ENCODE measurements at regions not wholly inside any gene's neighbourhood (a gene's known extent, or its start where the extent isn't known, plus 50 kb on each side); places are given as distances from the start of the nearest gene placed in this dataset.

DNA sequence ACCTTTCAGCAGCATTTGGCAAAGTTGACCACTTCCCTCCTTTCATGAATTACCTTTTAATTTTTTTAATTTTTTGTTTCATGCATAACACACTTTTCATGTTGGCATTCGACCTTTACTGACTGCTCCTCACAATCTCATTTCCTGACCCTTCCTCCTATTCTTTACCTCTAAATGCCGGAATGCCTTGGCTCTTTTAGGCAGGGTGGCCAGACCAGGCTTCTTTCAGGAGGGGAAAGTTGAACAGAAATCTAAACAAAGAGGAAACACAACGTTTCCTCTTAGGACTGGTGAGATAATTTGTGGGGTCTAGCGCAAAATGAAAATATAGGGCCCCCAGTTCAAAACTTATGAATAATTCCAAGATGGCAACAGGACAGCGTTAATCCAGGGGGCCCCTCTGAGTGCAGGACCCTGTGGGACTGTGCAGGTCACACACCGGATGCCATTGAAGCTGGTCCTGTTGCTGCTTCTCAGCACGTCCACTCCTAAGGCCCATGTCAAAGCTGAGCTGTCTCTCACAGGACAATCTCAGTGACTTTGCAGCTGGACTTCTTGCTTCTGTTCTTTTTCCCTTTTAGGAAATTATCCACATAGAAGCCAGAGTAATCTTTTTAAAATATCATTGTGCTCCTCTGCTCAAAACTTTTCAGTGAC lies 313.8 kb downstream of the HDGFL1 start:
- no peak for DNase-seq (ENCODE audit: low spot score)

DNA sequence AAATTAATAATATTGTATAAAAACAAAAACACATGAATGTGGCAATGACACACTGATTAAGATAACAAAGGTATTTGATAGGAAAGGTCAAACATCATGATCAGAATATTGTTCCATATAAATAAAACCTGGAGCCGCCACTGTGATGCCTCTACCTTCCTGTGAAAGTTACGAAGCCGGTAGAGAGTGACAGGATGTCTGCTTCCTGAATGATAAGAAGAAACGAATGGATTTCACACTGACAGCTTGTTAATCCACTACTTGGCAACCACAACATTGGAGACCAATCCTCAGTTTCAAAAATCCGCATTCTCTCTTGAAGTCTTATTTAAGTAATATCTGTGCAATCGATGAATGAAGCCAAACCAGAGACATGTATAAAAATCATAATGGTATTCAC lies 315.1 kb downstream of the HDGFL1 start:
- no peak for DNase-seq (ENCODE audit: low spot score)

DNA sequence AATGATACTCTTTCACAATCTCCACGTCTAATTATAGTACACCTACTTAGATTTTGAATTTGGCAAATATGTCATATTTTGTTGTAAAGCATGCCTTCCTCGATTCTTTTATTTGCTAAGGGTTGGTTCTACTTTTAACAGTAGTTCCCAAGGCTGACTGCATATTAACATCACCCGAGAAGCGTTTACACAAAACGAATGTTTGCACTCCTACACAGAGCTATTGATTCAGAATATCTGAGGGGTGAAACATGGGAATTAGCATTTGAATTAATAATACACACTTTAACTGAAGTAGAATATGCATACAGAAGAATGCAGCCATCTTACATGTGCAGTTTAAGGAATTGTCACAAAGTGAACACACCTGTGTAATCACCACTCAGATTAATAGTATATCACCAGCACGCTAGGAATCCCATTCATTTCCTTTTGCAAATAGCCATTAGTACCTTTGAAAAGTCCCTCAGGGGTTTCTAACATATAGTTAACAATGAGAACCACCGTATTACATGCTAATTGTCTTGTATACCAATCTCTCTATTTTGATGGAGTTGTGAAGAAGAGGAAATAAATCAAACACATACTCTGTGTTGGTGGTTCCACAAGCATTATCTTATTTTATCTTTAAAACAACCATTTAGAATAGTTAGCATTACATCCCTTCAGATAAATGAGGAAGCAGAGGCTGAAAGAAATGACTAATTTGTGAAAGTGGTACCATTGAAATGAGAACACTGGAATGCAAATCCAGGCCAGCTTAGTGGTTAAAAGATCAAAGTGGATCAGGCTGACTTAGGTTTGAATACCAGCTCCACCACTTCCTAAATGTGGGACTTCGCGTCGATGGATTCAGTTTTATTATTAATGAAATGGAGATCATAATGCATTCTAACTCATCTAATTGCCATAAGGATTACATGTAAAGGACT lies 317.6 kb downstream of the HDGFL1 start:
- DNase-seq (ENCODE audit: low spot score): no peak

DNA sequence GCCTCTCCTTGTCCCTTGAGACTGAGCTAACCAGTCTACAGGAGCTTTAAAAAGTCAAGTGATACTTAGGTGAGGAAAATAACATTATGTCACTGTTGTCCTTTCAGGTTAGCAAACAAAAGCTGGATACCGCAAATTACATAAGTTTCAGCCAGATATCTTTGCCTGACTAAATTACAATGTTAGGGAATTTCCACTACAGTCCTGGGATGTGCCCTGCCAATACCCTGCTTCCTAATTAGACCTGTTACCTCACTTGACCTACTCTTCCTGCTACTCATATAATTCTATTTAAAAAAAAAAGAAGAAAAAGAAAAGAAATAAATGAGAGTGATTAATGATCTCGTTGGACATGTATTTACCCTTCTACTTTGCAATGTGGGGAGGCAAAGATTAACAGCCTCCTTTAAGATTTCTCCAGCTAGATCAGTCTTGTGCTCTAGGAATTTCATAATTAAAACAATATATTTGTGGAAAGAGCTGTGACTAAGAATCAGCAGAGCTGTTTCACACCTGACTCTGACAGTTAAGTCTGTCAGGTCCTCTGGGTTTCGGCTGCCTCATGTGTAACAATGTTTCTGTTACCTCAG lies 318.9 kb downstream of the HDGFL1 start:
- no peak for DNase-seq (ENCODE audit: low spot score)

DNA sequence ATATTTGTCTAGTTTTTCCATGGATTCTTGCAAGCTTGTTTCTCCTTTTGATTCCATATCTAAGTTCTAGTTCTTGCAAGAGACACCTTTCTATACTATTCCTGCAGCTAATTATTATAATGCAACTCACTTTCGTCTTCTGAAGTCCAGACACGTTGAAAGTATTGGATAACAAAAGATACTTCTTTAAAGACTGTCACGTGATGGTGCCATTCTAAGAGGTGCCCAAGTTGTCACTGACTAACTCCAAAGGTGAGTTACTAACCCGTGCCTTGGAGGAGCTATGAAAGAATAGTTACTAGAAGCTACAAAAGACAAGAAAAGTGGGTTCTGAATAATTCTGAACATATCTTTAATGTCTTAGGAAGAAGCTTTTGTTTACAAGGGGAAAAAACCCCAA lies 322.6 kb downstream of the HDGFL1 start:
- DNase-seq (ENCODE audit: low spot score): no peak

DNA sequence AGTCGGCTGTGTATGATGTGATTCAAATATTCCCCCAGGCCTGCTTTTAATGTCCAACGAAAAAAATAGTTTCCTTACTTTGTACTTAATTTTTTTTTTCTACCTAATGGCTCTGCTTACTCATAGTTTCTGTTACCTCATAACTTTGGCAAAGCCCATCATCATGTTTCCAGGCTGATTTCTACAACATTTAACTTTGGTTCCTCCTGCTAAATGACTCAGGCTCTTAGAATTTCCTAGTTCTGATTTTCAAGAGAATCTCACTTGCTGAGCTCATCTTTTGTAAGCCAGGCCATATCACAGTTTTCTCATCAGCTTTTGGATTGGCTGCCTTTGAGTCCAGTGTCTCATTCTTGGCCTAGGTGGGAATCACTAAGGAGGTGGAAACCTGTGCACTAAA lies 323.1 kb downstream of the HDGFL1 start:
- peak; percentile 78 for DNase-seq (ENCODE audit: low spot score)

DNA sequence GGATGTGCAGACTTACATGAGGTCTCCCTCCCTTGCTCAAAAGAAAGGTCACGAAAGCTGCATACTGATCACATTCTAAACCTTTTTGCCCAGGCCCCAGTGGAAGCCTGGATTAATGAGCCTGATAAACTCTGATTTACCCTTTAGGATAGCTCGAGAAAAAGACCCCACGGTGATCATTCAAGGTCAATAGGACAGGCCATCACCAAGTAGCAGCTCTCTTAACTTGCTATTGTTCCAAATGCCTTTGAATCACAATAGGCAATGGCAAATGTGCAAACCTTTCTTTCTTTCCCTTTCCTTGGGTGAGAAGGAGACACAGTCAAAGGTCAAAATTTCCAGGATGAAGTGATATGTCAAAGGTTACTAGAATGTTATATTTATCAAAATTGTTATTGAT lies 327.3 kb downstream of the HDGFL1 start:
- no peak for DNase-seq (ENCODE audit: low spot score)

DNA sequence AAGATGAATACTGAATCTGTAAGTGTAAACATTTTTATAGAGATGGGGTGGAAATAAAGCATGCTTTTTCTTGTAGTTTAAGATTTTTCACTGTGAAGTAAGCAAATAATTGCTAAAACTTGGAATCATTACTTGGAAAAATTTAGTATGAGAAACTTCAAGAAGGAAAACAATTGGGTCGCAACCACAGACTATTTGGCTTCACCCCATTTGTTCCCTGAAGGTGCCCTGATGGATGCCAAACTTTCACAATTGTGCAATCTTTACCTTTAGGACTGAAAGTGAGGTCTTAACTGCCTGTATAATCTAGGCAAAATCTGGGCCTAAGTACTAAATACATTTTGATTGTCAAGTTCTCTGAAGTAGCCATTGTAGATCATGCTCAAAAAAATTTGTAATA lies 330.1 kb downstream of the HDGFL1 start:
- DNase-seq (ENCODE audit: low spot score): no peak

DNA sequence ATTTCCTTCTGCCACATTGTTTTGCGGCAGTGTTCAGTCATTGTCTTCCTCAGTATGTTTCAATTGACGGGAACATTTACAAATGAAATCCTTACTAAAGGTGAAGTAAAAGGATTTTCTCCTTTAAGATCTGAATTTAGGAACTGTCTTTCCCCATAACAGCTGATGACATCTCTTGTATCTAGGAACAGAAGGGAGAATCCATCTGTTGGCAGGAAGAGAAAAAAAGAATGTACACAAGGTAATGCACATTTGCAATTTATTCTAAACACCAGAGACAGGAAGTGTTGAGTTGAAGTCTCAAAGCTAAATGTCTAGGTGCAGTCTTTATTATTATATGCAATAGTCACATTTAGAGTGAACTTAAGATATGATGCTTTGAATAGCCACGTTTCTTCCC lies 334.5 kb downstream of the HDGFL1 start:
- DNase-seq (ENCODE audit: low spot score): no peak

DNA sequence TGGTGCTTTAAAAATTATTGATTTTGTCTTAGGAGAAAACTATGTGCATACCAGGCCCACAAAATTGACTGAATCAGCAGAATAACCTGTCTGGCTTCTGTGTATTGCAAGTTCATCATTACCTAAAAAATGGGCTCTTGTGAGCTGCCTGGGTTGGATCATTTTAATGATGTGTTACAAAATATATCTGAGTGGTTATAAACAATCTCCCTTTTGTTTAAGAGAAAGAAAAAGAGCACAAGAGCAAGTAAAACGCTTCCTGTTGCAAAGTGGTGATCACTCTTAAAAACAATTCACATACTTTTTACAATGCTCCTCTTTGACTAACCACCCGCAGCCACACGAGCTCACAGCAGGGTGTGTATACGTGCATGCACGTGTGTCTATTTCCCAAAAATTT lies 335.1 kb downstream of the HDGFL1 start:
- no peak for DNase-seq (ENCODE audit: low spot score)

DNA sequence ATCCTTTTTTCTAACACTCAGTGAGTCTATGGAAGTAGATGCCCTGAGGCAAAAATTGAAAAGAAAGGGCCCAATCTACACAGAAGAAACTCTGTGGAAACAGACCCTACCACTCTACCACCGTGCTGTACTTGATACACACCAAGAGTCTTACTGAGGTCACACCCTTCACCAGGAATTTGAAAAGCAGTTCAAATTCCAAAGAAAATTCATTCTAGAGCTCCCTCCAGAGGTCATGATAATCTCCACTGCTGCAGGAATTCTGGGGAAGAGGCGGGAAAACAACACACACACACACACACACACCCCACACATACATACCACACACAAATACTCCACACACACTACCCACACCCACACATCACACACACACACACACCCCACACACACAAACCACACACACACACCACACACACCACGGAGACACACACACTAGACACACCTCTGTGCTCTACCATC lies 336.8 kb downstream of the HDGFL1 start:
- DNase-seq (ENCODE audit: low spot score): peak; percentile 22

DNA sequence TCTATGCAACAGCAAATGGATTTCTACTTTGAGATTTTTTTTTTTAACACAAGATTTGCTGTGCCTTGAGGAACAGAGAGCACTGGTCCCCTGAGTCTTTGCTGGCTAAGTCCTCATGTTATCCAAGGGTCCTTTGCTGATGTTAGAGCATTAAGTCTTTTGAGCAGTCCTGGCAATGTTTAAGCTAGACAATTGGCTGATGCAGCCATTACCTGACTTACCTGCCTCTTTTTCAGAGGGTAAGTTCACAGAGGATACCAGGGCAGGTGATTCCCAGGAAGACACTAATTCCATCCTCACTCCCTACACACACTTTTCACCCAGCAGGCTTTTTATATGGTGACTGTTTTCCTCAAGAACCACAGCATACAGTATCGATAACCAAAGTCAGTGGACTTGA lies 337.7 kb downstream of the HDGFL1 start:
- no peak for DNase-seq (ENCODE audit: low spot score)

DNA sequence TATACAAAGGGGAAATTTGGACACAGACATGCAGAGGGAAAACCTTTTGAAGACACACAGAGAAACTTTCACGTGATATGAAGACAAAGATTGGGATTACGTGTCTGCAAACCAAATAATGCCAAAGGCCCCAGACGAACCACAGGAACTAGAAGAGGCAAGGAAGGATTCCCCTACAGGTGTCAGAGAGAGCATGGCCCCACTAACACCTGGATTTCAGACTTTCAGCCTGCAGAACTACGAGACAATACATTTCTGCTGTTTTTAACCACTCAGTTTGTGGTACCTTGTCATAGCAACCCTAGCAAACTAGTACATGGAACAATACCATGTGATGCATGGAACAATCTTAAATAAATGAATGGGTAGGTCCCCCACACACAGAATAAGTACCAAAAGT lies 341.0 kb downstream of the HDGFL1 start:
- DNase-seq (ENCODE audit: low spot score): no peak

DNA sequence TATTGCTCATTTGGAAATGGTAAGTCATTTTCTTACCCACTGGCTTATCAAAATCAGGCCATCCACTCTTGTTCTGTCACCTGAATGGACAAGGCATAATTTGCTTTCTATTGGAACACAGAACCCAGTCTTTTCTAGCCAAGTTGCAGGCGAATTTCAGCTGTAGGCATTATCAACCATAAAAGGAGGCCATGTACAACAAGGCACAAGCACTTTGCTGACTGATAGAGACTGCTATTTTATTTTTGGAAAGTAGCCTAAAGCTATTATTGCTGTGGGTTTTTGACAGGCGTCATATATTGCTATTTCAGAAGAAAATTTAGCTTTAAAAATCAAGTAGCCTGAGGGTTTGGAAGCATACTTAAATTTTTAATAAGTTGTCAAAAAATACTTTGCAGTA lies 344.2 kb downstream of the HDGFL1 start:
- DNase-seq (ENCODE audit: low spot score): no peak

DNA sequence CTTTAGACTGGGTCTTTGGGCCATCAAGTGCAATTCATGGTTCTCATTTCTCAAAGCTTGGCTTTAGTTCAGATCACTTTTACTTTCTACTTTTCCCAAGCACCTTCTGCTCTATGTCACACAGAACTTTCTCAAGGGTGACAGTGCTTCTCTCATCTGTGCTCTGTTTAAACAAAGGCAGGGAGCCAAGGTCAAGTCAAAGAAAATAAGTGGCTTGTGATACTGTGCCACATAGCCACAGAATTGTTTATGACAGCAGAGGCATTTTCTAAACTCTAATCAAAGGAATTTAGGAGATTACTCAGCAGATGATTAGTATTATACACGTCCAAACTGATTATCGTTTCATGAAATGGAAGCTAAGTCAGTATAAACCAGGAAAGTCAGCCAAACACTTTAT lies 348.0 kb downstream of the HDGFL1 start:
- no peak for DNase-seq (ENCODE audit: low spot score)

DNA sequence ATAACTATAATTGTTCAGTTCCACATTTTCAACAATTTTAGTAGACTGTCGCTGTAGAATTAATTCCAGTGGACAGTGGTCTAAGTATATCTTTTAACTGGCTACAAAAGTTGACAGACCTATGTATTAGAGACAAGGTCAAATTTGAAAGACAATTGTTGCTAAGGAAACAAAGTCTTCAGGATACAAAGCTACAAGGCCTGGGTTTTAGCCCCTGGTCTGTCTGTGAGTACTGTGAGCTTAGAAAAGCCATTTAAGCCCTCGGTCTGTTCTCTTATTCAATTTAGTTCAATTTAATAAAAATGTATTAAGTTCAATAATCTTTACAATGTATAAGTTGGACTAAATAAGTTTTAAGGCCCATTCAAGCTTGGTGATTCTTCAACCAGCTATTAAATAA lies 352.5 kb downstream of the HDGFL1 start:
- no peak for DNase-seq (ENCODE audit: low spot score)

DNA sequence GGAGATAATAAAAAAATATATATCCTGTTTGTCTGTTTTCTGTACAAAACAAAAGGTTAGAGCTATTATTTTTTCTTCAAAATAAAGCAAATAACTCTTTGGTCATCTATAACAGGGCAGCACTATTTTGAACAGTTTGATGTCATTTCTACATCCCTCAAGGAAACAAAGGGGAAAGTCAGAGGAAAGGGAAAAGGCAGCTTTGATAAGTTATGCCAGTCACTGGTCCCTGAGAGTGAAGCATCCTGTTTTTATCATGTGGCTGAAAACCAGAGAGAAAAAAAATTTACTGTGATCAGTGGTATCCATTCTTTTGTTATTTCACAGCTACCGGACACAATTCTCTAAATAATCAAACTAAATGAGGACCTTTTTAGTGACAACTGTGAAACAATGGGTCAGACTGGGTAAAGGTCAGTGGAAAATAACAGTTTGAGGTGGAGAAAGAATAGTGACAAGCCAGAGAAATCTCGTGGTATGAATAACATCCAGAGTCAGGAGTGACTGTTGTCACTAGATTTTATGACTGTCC lies 356.0 kb downstream of the HDGFL1 start:
- no peak for DNase-seq (ENCODE audit: low spot score)

DNA sequence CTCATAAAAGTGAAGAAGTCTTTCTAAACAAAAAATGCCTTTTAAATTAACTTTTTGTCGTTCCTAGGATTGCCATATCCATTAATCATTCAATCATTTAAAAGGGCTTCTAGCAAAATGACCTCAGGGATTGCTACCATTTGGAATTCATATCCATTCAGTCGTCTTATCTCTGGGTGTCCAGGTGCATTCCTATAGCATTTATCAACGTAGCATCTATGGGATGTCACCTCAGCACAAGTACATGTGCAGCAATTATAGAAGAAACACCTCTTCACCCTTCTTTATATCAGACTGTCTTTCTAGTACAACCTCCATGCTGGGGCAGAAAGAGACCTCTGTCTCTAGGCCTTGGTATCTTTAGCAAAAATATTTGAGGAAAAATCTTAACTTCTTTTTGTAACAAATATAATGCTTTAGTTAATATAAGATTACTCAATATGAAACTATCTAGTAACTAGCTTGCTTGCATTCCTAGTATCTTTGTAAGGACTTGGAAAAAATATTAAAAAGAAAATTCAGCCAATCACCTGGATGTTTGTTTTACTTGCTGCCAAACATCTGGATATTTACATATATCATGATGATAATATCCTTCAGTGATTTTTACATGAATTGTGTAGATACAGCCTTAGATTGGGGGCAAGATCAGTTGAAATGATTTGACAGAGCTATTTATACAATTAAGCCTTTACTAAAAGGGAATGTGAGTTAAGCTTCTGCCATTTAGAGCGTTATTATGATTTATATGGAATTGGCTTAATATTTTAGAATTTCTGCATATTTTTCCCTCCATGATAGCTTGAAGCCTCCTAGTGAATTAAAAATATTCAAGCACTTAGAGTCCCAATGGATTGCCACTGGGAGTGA lies 356.8 kb downstream of the HDGFL1 start:
- DNase-seq (ENCODE audit: low spot score): no peak

DNA sequence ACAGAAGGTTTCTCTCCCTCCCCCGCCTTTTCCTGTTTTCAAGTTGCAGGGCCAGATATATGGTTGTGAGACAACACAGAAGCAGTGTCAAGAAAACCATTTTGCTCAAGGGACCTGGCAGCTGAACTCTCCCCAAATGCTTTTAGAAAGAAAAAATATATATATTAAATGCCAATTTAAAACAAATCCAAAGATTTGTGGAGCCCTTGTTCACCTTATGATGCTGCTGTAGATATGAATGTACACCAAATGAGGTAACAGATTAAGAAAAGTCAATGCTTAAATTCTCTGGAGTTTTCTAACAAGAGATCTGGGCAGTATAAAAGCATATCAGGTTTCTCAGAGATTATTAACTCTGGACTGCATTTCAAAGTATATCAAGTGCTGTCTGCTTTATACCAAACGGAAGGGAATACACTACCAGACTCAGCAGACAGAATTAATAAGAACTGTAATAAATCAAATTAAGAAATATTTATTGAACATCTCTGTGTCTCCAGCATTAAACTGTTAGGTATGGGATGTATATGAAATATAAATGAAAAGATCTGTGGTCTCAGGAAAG lies 357.5 kb downstream of the HDGFL1 start:
- no peak for DNase-seq (ENCODE audit: low spot score)

DNA sequence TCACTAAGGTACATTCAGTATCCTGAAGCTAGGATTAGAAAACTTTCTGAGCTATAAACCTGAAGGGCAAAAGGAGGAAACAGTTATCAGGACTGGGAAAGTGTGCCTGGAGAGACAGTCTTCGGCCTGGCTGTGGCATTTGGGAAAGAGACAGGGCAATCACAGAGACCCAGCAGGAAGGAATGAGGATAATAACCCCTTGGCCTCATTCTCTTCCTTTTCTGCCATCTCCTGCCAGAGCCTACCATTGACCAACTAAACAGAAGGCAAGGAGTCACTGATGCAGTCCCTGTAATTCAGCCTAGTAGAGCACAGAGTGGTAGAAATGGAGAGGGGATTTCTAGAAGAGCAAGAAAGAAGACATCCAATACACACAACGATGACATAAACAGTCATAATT lies 359.4 kb downstream of the HDGFL1 start:
- DNase-seq (ENCODE audit: low spot score): no peak

DNA sequence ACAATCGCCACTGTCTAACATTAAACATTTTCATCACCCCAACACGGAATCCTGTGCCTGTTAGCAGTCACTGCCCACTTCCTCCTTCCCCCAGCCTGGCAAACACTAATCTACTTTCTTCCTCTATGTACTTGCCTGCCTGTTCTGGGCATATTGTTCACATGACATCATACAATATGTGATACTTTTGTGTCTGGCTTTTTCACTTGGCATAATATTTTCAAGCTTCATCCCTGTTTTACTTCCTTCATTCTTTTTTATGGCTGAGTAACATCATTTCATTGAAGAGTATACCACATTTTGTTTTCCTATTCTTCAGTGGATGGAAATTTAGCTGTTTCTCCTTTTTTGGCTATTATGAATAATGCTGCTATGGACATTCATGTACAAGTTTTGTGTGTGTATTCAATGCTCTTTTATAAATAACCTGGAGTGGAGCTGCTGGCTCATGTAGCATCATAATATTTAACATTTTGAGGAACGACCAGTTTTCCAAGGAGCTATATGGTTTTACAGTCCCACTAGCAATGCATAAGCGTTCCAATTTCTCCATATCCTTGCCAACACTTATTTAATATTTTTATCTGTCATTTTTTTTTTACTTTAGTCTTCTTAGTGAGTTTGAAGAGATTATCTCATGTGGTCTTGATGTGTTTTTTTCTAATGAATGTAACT lies 360.1 kb downstream of the HDGFL1 start:
- no peak for DNase-seq (ENCODE audit: low spot score)
